ENCODE measurements at regions not wholly inside any gene's neighbourhood (a gene's known extent, or its start where the extent isn't known, plus 50 kb on each side); places are given as distances from the start of the nearest gene placed in this dataset.

DNA sequence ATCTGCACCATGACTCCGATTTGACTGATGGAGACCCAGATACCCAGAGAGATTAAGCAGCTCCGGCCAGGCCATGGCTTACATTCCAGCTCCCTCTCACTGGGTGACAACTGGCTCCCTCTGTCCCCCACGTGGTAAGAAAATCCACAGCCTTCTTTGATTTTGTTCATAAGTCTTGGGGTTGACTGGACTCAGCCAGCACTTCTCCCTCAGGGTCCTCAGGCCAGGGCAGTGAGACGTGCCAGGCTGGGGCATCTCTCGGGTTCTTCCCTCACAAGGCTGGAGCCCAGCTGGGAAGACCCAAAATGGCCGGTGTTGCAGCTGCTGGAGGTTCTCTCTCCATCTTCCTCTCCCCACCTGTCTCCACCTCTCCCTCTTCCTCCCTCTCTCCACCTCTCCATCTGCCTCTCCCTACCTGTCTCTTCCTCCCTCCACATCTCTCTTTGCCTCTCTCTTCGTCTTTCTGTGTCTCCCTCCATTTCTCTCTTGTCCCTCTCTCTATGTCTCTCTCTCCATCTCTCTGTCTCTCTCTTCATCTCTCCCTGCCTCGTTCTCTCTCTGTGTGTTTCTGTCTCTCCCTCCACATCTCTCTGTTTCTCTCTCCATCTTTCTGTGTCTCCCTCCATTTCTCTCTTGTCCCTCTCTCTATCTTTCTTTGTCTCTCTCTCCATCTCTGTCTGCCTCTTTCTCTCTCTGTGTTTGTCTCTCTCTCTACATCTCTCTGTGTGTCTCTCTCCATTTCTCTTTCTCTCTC is 105.3 kb downstream of the FOXL1 start:
- no peak for DNase-seq

DNA sequence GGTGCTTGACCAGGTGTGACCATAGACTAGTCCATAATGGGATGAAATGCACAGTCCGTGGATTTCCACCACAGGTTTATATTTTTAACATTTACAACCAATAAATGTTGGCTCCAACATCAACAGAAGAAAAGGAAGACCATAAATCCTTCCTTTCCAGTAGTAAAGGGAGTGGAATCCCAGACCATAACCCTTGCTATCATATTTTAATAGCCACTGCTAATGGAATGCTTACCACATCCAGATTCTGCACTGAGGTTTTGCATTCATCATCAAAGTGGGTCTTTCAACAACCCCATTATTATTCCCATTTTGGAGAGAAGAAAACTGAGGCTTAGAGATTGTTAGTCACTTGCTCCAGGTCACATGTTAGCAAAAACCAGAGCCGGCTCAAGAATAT is 106.7 kb downstream of the FOXL1 start:
- DNase-seq = no peak

DNA sequence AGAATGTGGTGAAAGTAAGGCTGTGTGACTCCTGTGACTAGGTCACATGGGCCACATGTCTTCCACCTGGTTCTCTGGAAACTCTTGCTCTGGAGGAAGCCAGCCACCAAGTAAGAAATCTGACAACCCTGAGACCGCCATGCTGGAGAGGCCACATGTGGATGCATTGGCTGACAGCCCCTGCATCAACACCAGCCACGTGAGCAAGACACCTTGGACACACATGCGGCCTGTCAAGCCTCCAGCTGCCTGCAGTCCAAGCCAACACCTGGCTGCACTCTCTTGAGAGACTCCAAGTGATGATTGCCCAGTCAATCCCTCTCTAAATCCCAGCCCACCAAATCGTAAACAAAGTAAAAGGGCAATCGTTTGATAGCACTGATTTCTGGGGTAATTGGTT is 112.6 kb downstream of the FOXL1 start:
- no peak for DNase-seq

DNA sequence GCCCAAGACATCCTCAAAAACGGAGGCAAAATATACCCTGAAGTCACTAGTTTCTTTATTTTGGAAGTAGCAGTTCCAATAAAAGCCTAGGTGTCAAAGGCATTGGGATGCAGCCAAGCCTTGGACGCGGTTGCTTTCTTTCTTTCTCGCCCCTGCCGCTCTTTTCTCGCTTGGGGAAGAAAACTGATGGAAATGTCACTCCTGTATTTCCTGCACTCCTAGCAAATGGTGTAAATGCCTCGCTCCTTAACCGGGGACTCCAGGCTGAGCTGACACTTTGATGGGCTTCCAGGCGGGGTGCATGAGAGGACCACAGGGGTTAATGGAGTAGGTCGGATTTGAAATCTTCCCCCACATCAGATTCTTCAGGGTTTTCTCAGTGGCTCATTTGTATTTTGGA is 114.1 kb downstream of the FOXL1 start:
- DNase-seq = no peak

DNA sequence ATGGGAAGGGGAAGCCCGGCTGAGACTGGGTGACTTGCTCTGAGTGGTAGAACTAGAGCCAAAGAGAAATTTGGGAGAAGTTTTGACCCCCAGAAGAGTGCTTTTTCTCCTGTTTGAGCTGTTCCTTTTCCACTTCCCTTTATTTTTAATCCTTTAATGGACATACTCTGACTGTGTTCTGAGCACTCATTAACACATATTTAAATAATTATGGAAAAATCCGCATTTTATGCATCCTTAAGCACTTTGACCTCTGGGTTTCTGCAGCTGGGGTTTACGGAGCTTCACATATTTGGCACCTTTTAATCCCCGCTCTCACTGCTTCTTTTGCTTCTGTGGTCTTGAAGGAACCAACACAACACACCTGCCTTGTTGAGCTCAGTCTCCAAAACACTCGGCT is 114.7 kb downstream of the FOXL1 start:
- DNase-seq = no peak

DNA sequence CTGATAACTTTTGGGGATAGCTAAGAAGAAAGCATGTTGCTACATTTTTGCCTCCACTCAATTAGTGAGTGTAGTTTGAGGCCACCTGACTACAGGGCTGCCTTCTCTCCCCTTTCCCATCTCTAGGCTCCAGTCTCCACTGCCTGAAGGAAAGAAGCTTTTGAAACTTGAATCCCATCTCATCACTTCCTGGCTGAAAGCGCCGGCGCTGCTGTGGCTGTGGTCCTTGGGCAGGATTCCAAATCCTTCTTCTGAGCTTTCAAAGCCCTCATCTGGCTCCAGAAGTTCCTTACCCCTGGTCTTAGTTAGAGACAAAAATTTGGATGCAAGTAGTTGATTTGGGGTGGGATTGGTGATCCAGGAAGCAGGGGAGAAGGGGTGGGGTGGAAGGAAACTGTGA is 119.4 kb downstream of the FOXL1 start:
- no peak for DNase-seq

DNA sequence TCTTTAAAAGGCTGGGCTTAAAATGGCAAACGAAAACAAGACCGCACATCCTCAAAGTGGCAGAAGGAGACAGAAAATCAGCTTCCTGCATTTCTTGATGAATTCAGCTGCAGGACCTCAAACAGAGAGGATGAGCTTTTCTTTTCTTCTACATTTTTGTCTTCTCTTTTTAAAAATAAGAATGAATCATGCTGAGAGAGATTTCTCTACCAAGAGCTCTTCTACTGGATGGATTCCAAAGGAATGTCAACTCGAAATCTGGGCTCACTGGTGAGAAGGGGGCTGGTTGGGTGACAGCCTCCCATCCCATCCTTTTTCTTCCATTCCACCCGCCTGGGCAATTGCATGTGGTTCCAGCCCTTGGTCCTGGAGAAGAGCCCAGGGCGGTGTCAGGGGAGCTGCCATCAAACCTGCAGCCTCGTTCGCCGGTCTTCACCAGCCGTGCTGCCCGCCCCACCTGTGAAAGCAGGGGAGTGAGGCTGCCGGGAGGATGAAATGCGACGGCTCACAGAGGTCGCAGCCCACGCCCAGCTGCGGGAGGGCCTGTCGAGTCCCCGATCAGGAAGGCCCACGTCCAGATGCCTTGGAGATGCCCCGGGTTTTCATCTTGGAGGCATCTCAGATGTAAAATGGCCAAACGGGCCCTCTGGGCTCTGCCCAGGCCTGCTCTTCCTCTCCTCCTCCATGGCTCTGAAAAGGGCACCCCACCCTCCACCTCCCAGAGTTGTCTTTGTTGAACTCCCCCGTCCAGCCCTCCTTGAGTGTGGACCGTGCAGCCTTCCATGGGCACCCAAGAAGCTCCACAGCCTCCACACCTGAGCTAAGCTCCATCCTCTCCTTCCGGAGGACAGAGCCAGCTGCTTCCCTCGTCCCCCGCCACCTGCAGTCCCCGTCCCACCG is 121.9 kb downstream of the FOXL1 start:
- no peak for DNase-seq

DNA sequence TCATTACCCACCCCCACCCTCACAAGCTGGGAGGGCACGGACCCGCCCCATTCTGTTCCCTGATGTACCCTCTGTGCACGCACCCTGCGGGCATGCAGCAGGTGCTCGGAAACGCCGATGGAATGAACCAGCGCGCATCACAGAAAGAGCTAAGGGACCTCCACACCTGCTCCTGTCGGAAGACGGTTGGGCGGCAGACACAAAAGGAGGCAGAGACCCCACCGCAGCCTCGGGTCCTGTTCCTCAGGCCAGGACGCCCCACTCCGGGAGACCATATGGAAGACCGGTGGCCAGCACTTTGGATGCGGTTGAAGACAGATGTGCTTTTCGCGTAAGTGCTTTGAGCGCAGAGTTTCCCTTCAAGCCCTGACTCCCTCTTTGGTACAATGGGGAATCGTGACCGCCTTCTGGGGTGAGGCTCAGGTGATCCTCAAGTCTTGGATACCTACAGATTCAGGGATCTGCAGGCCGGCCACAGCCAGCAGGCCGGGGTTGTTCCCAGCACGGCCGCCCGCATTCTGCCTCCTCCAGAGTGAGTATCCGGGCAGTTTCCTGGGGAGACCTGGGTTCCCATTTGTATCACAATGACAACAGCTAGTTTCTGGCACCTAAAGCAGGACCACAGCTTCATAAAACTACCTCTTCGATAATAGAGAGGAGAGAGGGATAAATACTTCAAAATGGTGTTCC is 123.1 kb downstream of the FOXL1 start:
- no peak for DNase-seq

DNA sequence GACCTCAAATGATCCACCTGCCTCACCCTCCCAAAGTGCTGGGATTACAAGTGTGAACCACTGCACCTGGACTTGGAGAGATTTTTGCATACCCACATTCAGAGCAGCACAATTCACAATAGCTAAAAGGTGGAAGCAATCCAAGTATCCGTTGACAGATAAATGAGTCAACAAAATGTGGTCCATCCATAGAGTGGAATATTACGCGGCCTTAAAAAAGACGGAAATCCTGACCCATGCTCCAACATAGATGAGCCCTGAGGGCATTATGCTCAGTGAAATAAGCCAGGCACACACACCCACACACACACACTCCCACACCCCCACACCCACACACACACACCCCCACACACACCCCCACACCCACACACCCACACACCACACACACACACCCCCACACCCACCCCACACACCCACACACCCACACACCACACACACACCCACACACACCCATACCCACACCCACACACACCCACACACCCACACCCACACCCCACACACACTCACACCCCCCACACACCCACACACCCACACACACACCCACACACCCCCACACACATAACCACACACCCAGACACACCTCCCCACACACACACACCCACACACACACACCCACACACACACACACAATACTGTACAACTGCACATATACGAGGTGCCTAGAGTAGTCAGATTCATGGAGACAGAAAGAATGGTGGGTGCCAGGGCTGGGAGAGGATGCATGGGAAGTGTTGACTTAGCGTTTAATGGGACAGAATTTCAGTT is 124.7 kb downstream of the FOXL1 start:
- DNase-seq = no peak

DNA sequence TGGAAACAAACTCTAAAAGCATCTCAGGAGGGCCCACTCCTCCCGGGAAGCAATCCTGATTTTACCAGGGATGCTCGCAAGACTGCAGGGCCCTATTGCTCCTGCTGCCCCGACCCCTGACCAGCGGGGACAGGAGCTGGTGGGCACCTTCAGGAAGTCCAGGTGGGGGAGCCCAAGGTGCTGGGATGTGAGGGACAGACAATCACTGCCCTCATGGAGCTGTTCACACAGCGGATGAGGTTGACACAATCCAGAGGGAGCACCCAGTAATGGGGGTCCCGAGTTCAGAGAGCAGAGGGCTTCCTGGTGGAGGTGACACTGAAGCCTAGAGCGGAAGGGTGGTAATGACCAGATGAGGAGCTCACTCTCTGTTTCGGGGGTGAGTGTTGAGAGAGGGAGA is 126.2 kb downstream of the FOXL1 start:
- DNase-seq = no peak

DNA sequence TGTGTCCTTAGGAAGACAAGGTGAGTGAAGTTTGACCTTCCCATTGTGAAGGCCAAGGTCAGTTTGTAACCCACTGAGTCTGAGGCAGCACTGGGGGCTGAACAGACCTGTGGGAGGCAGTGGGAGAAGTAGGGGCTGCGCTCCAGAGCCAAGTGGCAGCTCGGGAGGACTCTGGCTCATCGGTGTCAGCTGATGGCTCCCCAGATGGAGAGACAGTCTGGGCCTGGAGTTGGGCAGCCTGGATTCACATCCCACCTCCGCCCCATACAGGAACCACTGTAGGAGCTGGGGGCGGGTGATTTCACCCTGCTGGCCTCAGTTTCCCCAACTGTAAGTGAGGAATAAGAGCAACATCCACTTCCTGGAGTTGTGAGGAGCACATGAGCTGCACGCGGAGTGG is 128.4 kb downstream of the FOXL1 start:
- no peak for DNase-seq

DNA sequence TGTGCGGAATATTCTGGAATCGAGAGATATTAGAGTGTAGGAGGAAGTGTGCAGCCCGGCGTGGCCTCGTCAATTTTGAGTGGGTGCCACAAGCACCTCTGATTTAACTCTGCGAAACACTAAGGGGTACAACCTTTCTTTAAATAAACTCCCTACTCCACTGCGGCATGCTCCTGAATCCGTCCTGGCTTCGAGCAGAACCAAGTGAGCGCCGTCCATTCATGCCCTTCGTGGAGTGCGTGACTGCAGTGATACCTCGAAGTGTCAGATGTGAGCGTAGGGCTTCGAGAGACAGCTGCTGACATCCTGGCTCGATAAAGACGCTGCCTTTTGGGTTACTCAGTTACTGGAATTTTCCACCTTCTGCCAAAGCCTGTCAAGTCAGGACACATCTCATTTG is 128.8 kb downstream of the FOXL1 start:
- DNase-seq = no peak

DNA sequence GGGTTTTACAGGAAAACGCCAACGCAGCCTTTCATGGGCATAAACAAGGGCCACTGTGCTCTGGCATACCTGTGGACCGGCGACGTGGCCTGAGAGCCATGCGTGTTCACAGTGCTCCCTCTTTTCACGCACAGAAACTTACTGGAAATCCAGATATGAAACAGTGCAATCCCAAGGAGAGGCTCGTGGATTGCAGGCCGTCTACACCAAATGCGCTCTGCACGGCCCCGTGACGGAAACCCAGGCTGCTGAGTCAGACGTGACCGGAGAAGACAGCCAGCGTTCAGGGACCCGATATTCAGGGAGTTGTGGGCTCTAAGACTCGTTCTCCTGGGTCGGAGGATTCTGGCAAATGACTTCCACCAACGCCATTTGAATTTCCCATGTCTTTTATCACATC is 129.2 kb downstream of the FOXL1 start:
- DNase-seq = no peak

DNA sequence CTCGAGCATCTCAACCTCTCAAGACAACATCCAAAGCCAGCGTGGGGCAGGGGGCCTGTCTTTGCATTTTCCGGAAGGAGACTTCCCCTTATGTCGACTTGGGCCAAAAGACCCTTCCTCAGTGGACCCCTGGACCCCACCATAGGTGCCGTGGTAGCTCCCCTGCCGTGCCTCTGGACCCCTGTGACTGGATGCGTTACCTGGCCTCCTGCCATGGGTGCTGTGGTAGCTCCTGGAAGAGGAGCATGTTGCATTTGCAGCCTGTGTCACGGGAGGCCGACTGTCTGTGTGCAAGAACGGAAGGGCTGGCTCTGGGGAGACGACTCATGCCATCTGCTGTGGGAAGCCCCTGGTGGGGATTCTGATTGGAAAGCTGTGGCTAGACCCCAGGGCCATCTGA is 130.1 kb downstream of the FOXL1 start:
- DNase-seq = no peak

DNA sequence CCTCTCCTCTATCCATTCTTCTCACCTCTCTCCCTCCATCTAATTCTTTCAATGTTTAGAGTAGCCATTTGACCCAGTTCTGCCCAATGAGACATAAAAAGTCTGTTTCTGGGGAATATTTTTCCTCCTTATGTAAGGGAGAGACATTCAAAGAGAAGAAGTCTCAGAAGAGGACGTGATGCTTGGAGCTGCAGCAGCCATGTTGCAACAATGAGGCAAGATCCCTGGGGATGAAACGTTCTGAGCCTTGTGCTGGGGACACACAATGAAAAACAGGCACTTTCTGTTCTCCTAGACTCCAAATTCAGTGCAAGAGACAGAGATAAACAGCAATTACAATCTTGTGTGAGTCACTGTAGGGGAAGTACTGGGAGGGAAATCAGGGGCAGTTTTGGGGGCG is 130.8 kb downstream of the FOXL1 start:
- DNase-seq = no peak

DNA sequence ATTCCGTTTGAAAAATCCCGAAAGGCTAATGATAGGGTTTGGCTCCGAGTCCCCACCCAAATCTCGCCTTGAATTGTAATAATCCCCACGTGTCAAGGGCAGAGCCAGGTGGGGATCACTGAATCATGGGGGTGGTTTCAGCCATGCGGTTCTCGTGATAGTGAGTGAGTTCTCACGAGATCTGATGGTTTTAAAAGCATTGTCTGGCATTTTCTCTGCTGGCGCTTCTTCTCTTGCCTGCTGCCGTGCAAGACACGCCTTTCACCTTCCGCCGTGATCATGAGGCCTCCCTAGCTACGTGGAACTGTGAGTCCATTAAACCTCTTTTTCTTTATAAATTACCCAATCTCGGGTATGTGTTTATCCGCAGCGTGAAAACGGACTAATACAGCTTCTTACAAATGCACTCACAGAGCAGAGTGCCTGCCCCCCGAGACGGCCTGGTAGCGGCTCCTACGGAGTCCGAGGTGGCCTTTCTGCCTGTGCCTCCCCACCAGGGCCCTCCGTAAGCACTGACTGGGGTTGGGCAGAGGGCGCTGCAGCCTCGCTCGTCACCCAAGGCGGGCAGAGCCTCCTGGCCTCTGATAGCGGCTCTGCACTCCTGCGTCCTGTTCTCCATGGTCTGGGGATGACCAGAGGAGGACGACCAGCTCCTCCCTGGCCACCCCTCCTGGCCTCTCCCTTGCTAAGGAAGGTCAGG is 131.7 kb downstream of the FOXL1 start:
- DNase-seq = no peak

DNA sequence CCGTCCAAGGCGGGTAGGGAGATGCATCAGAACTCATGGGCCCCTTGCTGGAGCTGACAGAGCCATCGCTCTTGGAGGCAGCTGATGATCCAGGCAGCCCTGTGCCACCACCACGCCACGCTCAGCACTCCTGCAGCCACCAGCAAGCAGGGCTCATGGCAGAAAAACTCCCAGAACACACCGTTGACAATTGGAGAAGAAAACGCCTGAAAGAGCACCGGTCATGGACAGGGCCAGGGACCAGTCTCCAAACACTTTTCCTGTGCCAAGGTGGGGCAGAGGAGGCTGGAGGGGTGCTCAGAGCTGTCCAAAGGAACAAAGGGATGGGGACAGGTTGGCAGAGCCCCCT is 132.2 kb downstream of the FOXL1 start:
- no peak for DNase-seq

DNA sequence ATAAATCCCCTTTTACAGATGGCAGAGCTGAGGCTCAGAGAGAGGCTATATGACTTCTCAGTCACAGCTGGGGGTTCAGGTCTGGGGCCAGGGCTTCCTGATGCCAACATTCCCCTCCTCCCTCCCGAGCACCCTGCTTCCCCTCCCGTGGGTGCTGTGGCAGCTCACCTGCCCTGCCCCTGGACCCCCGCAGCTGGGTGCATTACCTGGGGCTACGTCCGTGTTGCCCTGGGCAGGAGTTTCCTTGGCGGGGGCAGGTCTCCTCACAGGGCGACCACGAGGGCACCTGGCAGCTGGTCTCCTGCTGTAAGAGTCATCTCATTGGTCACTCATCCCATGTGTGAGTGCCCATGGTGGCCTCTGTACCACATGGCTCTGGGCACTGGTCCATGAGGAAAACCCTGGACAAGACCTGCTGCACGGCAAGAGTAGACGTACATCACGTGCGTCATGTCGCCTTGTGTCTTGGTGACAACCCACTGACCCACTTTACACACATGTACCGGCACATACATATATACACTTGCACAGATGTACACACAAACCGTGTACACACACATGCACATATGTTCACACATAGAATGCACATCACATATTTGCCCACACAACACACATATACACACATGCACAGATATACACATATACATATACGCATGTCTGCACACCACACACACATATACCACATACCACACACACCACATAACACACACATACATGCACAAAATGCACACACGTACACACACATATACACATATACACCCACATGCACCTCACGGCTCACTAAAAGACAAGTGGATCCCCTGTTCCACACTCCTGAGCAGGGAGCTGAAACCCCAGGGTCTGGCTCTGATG is 134.0 kb downstream of the FOXL1 start:
- DNase-seq = no peak

DNA sequence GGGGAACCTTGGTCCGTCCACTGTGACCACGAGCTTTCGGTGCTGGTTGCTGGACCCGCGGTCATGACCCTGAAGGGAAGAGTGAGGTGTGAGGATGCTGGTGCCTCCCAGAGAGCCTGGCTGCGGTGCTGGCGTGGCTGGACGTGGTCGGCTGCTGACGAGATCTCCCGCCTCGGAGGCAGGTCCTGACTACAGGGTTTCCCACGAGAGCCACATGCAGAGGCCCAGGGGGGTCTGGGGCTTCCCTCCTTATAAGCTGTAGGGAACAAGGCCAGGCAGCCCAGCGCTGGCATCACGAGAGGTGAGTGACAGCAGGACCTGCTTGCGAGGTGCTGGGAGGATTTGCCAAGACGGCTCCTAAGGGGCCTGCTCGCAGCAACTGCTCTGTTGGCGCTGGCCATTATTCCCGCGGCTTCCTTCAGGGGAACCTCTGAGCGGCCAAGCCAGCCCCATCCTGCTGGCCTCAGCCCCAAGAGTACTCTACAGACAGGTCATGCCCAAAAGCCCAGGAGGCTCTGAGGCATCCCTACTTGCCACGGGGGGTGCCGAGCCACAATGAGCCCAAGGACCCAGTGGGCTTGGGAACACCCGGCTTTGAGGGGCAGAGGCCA is 134.8 kb downstream of the FOXL1 start:
- DNase-seq = no peak

DNA sequence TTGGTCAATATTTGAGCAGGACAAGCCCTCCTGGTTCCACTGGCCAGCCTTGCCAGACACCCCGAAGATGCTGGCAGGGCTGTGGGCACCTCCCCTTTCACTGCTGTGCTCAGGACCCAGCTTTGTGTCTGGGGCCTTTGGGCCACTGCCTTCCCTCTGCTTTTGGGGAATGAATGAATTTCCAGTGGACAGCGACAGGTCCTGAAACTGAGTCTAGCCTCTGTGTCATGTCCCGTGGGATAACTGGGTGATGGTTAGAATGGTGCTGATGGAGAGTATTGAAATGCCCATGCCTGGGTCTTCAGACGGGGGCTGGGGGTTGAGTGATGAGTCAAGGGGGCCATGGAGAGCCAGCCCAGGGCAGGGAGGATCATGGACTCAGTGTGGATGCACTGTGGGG is 135.8 kb downstream of the FOXL1 start:
- DNase-seq = no peak

DNA sequence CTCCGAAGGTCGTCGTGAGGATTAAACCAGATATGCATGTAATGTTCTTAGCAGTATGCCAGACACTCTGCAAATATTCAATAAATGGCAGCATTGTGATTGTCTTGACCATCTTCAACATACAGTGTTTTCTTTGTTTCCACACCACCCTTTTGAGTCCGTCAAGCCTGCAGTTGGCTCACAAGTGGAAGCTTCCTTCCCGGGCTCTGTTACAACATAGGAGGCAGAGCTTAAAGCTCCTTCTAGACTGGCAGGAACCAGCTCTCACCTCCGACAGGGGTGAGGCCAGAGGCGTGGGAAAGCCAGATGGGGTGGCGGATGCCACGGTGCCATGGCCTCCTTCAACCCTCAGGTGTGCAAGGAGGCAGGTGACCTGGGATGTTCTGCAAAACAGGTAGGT is 138.3 kb downstream of the FOXL1 start:
- no peak for DNase-seq
